KMS-11 (cell line): ENCODE measurements at regions not wholly inside any gene's neighbourhood (a gene's known extent, or its start where the extent isn't known, plus 50 kb on each side); places are given as distances from the start of the nearest gene placed in this dataset.

Experiments used
- H2AFZ ChIP-seq: fragments of 200-600 bp; sonication (generic); 2 replicates; pipeline ENCODE4 v1.6.1; 2016; ENCODE audit warnings: antibody characterized with exemption, mixed run types, low read depth
- H3K27ac ChIP-seq: fragments of 200-600 bp; sonication (generic); 2 replicates; pipeline ENCODE4 v1.6.1; 2016; ENCODE audit warnings: mild to moderate bottlenecking, mixed run types
- H3K27me3 ChIP-seq: fragments of 200-600 bp; sonication (generic); 2 replicates; pipeline ENCODE4 v1.6.1; 2017; ENCODE audit warnings: mild to moderate bottlenecking, low read depth, mixed run types, moderate library complexity; ENCODE audit not compliant: insufficient read depth
- H3K36me3 ChIP-seq: fragments of 200-600 bp; sonication (generic); 2 replicates; pipeline ENCODE4 v1.6.1; 2017; ENCODE audit warnings: mild to moderate bottlenecking, mixed run types; ENCODE audit not compliant: insufficient read depth
- H3K4me1 ChIP-seq: fragments of 200-600 bp; sonication (generic); 2 replicates; pipeline ENCODE4 v1.6.1; 2016; ENCODE audit warnings: mild to moderate bottlenecking, low read depth, mixed run types; ENCODE audit not compliant: poor library complexity, severe bottlenecking
- H3K4me2 ChIP-seq: fragments of 200-600 bp; sonication (generic); 2 replicates; pipeline ENCODE4 v1.7.0; 2016; ENCODE audit warnings: mild to moderate bottlenecking, mixed run types
- H3K4me3 ChIP-seq: fragments of 200-600 bp; sonication (generic); IDR thresholded peaks from 2 replicates; pipeline ENCODE4 v1.6.1; 2017; ENCODE audit warnings: low read depth, low read length, mixed read lengths; ENCODE audit not compliant: insufficient read depth
- H3K79me2 ChIP-seq: fragments of 200-600 bp; sonication (generic); 2 replicates; pipeline ENCODE4 v1.6.1; 2016; ENCODE audit warnings: low read depth, mixed run types; ENCODE audit not compliant: insufficient read depth
- H3K9ac ChIP-seq: fragments of 200-600 bp; sonication (generic); 2 replicates; pipeline ENCODE4 v1.6.1; 2016; ENCODE audit warnings: mild to moderate bottlenecking, mixed run types
- H4K20me1 ChIP-seq: fragments of 200-600 bp; sonication (generic); 2 replicates; pipeline ENCODE4 v1.6.1; 2016; ENCODE audit warnings: mild to moderate bottlenecking, mixed run types; ENCODE audit not compliant: insufficient read depth
- CTCF ChIP-seq: fragments of 200-600 bp; sonication (generic); conservative IDR thresholded peaks from 2 replicates; pipeline ENCODE4 v1.6.1; 2017; ENCODE audit warnings: low read depth, mild to moderate bottlenecking, antibody characterized with exemption, low read length, moderate library complexity, mixed read lengths

- Histone ChIP-seq H2AFZ (no peak overlapping the region), H3K9ac (no peak overlapping the region), H3K4me1 (no peaks in the 10 kb centered on the region), H3K4me3 (no peak overlapping the region), H3K79me2 (no peaks in the 10 kb centered on the region), H3K36me3 (no peaks in the 10 kb centered on the region), H3K4me2 (no peak overlapping the region), H4K20me1 (no peaks in the 10 kb centered on the region), H3K27ac (no peak overlapping the region), H3K27me3 (no peaks in the 10 kb centered on the region)
- no peak for TF ChIP-seq CTCF
These were observed 323.8 kb downstream of the AMY1C start for GRCh38 chr1:104073463-104073902.

DNA sequence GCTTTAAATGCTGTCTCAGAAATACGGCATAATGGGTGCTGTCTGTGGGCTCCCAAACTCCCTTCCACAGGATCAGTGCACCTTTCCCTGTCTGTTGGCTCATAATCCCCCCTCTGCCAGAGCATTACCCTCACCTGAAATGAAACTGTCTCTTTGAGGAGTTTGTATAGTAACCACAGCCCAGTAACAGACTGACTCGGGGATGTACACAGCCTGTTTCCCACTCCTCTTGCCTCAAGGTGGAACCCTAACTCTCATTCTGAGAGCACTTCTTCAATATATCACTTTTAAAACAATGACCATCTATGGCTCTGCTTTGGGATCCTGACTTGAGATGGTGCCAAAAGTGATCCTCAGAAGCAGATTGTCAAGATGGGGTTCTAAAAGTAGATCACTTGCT is 332.5 kb downstream of the AMY1C start:
- H4K20me1 ChIP-seq = no peaks in the 10 kb centered on the region
- H2AFZ ChIP-seq = no peak overlapping the region
- H3K36me3 ChIP-seq = no peaks in the 10 kb centered on the region
- TF ChIP-seq CTCF = no peak
- no peaks in the 10 kb centered on the region for H3K4me1 ChIP-seq
- H3K9ac ChIP-seq = no peak overlapping the region
- H3K79me2 ChIP-seq = no peaks in the 10 kb centered on the region
- no peaks in the 10 kb centered on the region for H3K27me3 ChIP-seq
- H3K4me2 ChIP-seq = no peak overlapping the region
- no peak overlapping the region for H3K4me3 ChIP-seq
- H3K27ac ChIP-seq = no peak overlapping the region

- Histone ChIP-seq H2AFZ (no peak overlapping the region), H3K36me3 (no peaks in the 10 kb centered on the region), H3K27me3 (no peaks in the 10 kb centered on the region), H3K9ac (no peak overlapping the region), H4K20me1 (no peaks in the 10 kb centered on the region), H3K4me3 (no peak overlapping the region), H3K79me2 (no peaks in the 10 kb centered on the region), H3K4me2 (no peak overlapping the region), H3K4me1 (no peaks in the 10 kb centered on the region), H3K27ac (no peak overlapping the region)
- TF ChIP-seq CTCF = no peak
These were observed 334.7 kb downstream of the AMY1C start for GRCh38 chr1:104084380-104084779.

- Histone ChIP-seq H3K4me3 (no peak overlapping the region), H3K79me2 (no peaks in the 10 kb centered on the region), H4K20me1 (no peaks in the 10 kb centered on the region), H3K27me3 (no peaks in the 10 kb centered on the region), H3K9ac (no peak overlapping the region), H3K36me3 (no peaks in the 10 kb centered on the region), H3K4me1 (no peaks in the 10 kb centered on the region), H3K27ac (no peak overlapping the region), H2AFZ (no peak overlapping the region), H3K4me2 (no peak overlapping the region)
- TF ChIP-seq CTCF = no peak
These were observed 343.0 kb downstream of the AMY1C start for GRCh38 chr1:104092698-104093097.

- Histone ChIP-seq H3K4me1 (no peaks in the 10 kb centered on the region), H2AFZ (no peak overlapping the region), H4K20me1 (no peaks in the 10 kb centered on the region), H3K4me3 (no peak overlapping the region), H3K36me3 (no peaks in the 10 kb centered on the region), H3K27ac (no peak overlapping the region), H3K79me2 (no peaks in the 10 kb centered on the region), H3K4me2 (no peak overlapping the region), H3K27me3 (no peaks in the 10 kb centered on the region), H3K9ac (no peak overlapping the region)
- TF ChIP-seq CTCF = no peak
These were observed 349.1 kb downstream of the AMY1C start for GRCh38 chr1:104098837-104099236.
